ENCODE measurements at regions not wholly inside any gene's neighbourhood (a gene's known extent, or its start where the extent isn't known, plus 50 kb on each side); places are given as distances from the start of the nearest gene placed in this dataset.

DNA sequence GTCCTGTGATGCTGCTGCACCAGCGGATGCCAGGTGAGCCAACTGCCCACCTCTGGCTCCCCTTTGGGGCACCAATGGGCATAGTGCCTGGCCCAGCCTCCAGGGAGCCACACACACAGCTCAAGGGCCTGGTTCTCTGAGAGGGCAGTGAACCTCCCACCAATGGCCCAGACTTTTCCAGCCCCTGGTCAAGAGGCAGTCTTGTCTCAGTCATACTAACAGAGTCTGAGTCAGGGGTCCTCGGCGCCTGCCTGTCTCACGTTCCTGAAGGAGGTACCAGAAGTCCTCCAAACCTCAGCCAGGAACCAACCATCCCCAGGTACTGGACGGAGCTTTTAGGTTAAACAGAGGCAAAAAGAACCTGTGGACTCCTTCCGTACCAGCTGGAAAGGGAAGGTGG, 121.1 kb downstream of the C5orf15 start:
- no peaks in the 10 kb centered on the region for H3K9me3 ChIP-seq (ENCODE audit: control insufficient read depth, insufficient read depth, low read depth, low read length)
- no peak overlapping the region for H2AFZ ChIP-seq (ENCODE audit: low read length)
- no peak overlapping the region for H3K4me2 ChIP-seq (ENCODE audit: extremely low read depth, insufficient read depth, low read length)
- no peaks in the 10 kb centered on the region for H3K79me2 ChIP-seq (ENCODE audit: control insufficient read depth, insufficient read depth, low read length)
- TF ChIP-seq EZH2 (IDR thresholded peaks at IDR 0.05; ENCODE audit: low read length, missing control alignments), result no peak
- TF ChIP-seq, protein P1, sequence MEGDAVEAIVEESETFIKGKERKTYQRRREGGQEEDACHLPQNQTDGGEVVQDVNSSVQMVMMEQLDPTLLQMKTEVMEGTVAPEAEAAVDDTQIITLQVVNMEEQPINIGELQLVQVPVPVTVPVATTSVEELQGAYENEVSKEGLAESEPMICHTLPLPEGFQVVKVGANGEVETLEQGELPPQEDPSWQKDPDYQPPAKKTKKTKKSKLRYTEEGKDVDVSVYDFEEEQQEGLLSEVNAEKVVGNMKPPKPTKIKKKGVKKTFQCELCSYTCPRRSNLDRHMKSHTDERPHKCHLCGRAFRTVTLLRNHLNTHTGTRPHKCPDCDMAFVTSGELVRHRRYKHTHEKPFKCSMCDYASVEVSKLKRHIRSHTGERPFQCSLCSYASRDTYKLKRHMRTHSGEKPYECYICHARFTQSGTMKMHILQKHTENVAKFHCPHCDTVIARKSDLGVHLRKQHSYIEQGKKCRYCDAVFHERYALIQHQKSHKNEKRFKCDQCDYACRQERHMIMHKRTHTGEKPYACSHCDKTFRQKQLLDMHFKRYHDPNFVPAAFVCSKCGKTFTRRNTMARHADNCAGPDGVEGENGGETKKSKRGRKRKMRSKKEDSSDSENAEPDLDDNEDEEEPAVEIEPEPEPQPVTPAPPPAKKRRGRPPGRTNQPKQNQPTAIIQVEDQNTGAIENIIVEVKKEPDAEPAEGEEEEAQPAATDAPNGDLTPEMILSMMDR (conservative IDR thresholded peaks at IDR 0.05 in 1 of 2, IDR thresholded peaks at IDR 0.05 in 1 of 2; ENCODE audit: low read depth in 1 of 2, low read length in 2 of 2), result no peak
- no peak overlapping the region for H3K27ac ChIP-seq (ENCODE audit: insufficient read depth, low read length)
- no peaks in the 10 kb centered on the region for H3K27me3 ChIP-seq (ENCODE audit: control insufficient read depth, insufficient read depth, low read length)
- H3K4me1 ChIP-seq (ENCODE audit: control insufficient read depth, extremely low read depth, insufficient read depth, low read length), result no peaks in the 10 kb centered on the region
- H3K4me3 ChIP-seq (replicated peaks in 1 of 4; ENCODE audit: control extremely low read depth in 1 of 4, insufficient read depth in 1 of 4, low read depth in 3 of 4, low read length in 4 of 4), result no peak overlapping the region
- H3K9ac ChIP-seq (ENCODE audit: insufficient read depth, low read length), result no peak overlapping the region
- H4K20me1 ChIP-seq (ENCODE audit: control insufficient read depth, extremely low read depth, insufficient read depth, low read length), result no peaks in the 10 kb centered on the region
- H3K36me3 ChIP-seq (ENCODE audit: control insufficient read depth, insufficient read depth, low read length), result no peaks in the 10 kb centered on the region
- DNase-seq (ENCODE audit: low read depth in 2 of 2), result no peak

DNA sequence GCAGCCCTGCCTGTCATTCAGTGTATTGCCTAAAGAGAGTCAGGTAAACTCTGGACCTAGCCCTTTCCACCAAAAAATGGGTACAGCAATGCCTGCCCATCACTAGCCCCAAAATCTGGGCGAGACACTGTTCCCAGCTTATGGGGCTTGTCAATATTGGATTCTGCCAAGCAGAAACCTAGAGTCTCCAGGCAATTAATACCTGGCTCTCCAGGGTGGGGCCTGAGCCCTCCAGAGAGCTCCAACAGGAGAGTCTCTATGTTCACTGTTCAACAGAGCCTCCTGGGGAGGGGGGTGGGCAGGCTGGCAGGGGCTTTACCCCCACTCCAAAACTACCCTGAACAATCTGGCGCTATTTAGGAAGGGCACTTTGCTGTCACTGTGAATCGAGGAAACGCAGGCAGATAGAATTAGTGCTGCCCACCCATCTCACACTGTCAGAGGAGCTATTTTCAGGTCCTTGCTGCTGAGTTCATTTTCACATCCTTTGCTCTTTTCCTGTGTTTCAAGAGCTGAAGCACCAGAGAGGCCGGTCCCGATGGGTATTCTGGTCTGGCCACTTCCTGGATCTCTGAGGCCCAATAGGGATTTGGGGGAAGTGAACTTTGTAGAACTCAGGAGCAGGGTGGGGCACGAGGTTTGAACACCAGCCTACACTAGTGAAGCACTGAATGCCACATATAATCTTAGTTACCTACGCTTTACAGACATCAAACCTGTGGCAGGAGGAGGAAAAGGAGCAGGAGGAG, 121.8 kb downstream of the C5orf15 start:
- Histone ChIP-seq H3K79me2 (ENCODE audit: control insufficient read depth, insufficient read depth, low read length) (no peaks in the 10 kb centered on the region), H3K27ac (ENCODE audit: insufficient read depth, low read length) (no peak overlapping the region), H3K9me3 (ENCODE audit: control insufficient read depth, insufficient read depth, low read depth, low read length) (no peaks in the 10 kb centered on the region), H3K9ac (ENCODE audit: insufficient read depth, low read length) (no peak overlapping the region), H4K20me1 (ENCODE audit: control insufficient read depth, extremely low read depth, insufficient read depth, low read length) (no peaks in the 10 kb centered on the region), H3K27me3 (ENCODE audit: control insufficient read depth, insufficient read depth, low read length) (no peaks in the 10 kb centered on the region), H3K4me2 (ENCODE audit: extremely low read depth, insufficient read depth, low read length) (no peak overlapping the region), H2AFZ (ENCODE audit: low read length) (no peak overlapping the region), H3K36me3 (ENCODE audit: control insufficient read depth, insufficient read depth, low read length) (no peaks in the 10 kb centered on the region), H3K4me3 (replicated peaks in 1 of 4; ENCODE audit: control extremely low read depth in 1 of 4, insufficient read depth in 1 of 4, low read depth in 3 of 4, low read length in 4 of 4) (no peak overlapping the region), H3K4me1 (ENCODE audit: control insufficient read depth, extremely low read depth, insufficient read depth, low read length) (no peaks in the 10 kb centered on the region)
- TF ChIP-seq, protein P1 (conservative IDR thresholded peaks at IDR 0.05 in 1 of 2, IDR thresholded peaks at IDR 0.05 in 1 of 2; ENCODE audit: low read depth in 1 of 2, low read length in 2 of 2), result no peak
- TF ChIP-seq EZH2 (IDR thresholded peaks at IDR 0.05; ENCODE audit: low read length, missing control alignments), result no peak
- no peak for DNase-seq (ENCODE audit: low read depth in 2 of 2)

GRCh38 chr5:133845271-133845670, 123.2 kb downstream of the C5orf15 start:
- Histone ChIP-seq H3K36me3 (ENCODE audit: control insufficient read depth, insufficient read depth, low read length) (no peaks in the 10 kb centered on the region), H3K9ac (ENCODE audit: insufficient read depth, low read length) (no peak overlapping the region), H3K9me3 (ENCODE audit: control insufficient read depth, insufficient read depth, low read depth, low read length) (no peaks in the 10 kb centered on the region), H3K4me1 (ENCODE audit: control insufficient read depth, extremely low read depth, insufficient read depth, low read length) (no peaks in the 10 kb centered on the region), H3K79me2 (ENCODE audit: control insufficient read depth, insufficient read depth, low read length) (no peaks in the 10 kb centered on the region), H3K27ac (ENCODE audit: insufficient read depth, low read length) (no peak overlapping the region), H2AFZ (ENCODE audit: low read length) (no peak overlapping the region), H3K4me2 (ENCODE audit: extremely low read depth, insufficient read depth, low read length) (no peak overlapping the region), H4K20me1 (ENCODE audit: control insufficient read depth, extremely low read depth, insufficient read depth, low read length) (no peaks in the 10 kb centered on the region), H3K27me3 (ENCODE audit: control insufficient read depth, insufficient read depth, low read length) (no peaks in the 10 kb centered on the region), H3K4me3 (replicated peaks in 1 of 4; ENCODE audit: control extremely low read depth in 1 of 4, insufficient read depth in 1 of 4, low read depth in 3 of 4, low read length in 4 of 4) (no peak overlapping the region)
- TF ChIP-seq EZH2 (IDR thresholded peaks at IDR 0.05; ENCODE audit: low read length, missing control alignments), result no peak
- TF ChIP-seq, protein P1 (conservative IDR thresholded peaks at IDR 0.05 in 1 of 2, IDR thresholded peaks at IDR 0.05 in 1 of 2; ENCODE audit: low read depth in 1 of 2, low read length in 2 of 2), result no peak
- no peak for DNase-seq (ENCODE audit: low read depth in 2 of 2)

All from fibroblast of lung (primary cell).